H9 (cell line): ENCODE measurements at regions not wholly inside any gene's neighbourhood (a gene's known extent, or its start where the extent isn't known, plus 50 kb on each side); places are given as distances from the start of the nearest gene placed in this dataset.

Experiments
- DNase-seq: peaks from one replicate; pipeline ENCODE4 v3.0.0-alpha.2; 2017
- H2AFZ ChIP-seq: one replicate; pipeline ENCODE4 v1.6.1; 2013; ENCODE audit warnings: mild to moderate bottlenecking, low read length, control low read depth, moderate library complexity
- H2AK5ac ChIP-seq: 2 replicates; pipeline ENCODE4 v1.6.1; 2013; ENCODE audit warnings: low read length, control low read depth, mixed read lengths; ENCODE audit not compliant: insufficient read length
- H2BK120ac ChIP-seq: one replicate; pipeline ENCODE4 v1.6.1; 2013; ENCODE audit warnings: low read depth, mild to moderate bottlenecking, low read length, control low read depth, inconsistent platforms; ENCODE audit not compliant: poor library complexity, severe bottlenecking
- H2BK12ac ChIP-seq: 2 replicates; pipeline ENCODE4 v1.6.1; 2013; ENCODE audit warnings: low read length, control low read depth, mixed read lengths, low read depth; ENCODE audit not compliant: insufficient read length
- H2BK15ac ChIP-seq: 2 replicates; pipeline ENCODE4 v1.6.1; 2013; ENCODE audit warnings: low read depth, low read length, control low read depth
- H2BK20ac ChIP-seq: one replicate; pipeline ENCODE4 v1.6.1; 2013; ENCODE audit warnings: low read depth, mild to moderate bottlenecking, low read length, control low read depth, inconsistent platforms; ENCODE audit not compliant: poor library complexity, severe bottlenecking
- H2BK5ac ChIP-seq: 2 replicates; pipeline ENCODE4 v1.6.1; 2013; ENCODE audit warnings: low read length, control low read depth, mixed read lengths; ENCODE audit not compliant: insufficient read length
- H3K14ac ChIP-seq: 2 replicates; pipeline ENCODE4 v1.6.1; 2013; ENCODE audit warnings: low read length, control low read depth; ENCODE audit not compliant: insufficient read depth
- H3K18ac ChIP-seq: 2 replicates; pipeline ENCODE4 v1.6.1; 2013; ENCODE audit warnings: low read depth, mild to moderate bottlenecking, mixed read lengths, low read length, control low read depth; ENCODE audit not compliant: insufficient read length
- H3K23ac ChIP-seq: 2 replicates; pipeline ENCODE4 v1.6.1; 2013; ENCODE audit warnings: low read length, control low read depth, mixed read lengths, low read depth; ENCODE audit not compliant: insufficient read length
- H3K23me2 ChIP-seq: 2 replicates; pipeline ENCODE4 v1.6.1; 2013; ENCODE audit warnings: low read depth, mild to moderate bottlenecking, mixed read lengths, low read length, control low read depth; ENCODE audit not compliant: insufficient read length, poor library complexity, severe bottlenecking
- H3K27ac ChIP-seq: 2 replicates; pipeline ENCODE4 v1.5.1; 2013; ENCODE audit warnings: low read length, control low read depth, mixed read lengths, low read depth; ENCODE audit not compliant: insufficient read length
- H3K27me3 ChIP-seq: 2 replicates; pipeline ENCODE4 v1.6.1; 2013; ENCODE audit warnings: low read length, control low read depth, inconsistent platforms; ENCODE audit not compliant: insufficient read depth
- H3K4ac ChIP-seq: 2 replicates; pipeline ENCODE4 v1.6.1; 2013; ENCODE audit warnings: low read depth, mild to moderate bottlenecking, control low read depth, inconsistent platforms, low read length, moderate library complexity
- H3K4me1 ChIP-seq: 2 replicates; pipeline ENCODE4 v1.6.1; 2013; ENCODE audit warnings: low read length, control low read depth, inconsistent platforms; ENCODE audit not compliant: insufficient read depth
- H3K4me2 ChIP-seq: 2 replicates; pipeline ENCODE4 v1.6.1; 2013; ENCODE audit warnings: low read length, control low read depth, mixed read lengths; ENCODE audit not compliant: insufficient read length, insufficient read depth
- H3K56ac ChIP-seq: 2 replicates; pipeline ENCODE4 v1.6.1; 2013; ENCODE audit warnings: low read depth, mild to moderate bottlenecking, mixed read lengths, low read length, control low read depth; ENCODE audit not compliant: insufficient read length
- H3K79me1 ChIP-seq: 2 replicates; pipeline ENCODE4 v1.6.1; 2013; ENCODE audit warnings: low read depth, mild to moderate bottlenecking, moderate library complexity, low read length, control low read depth, inconsistent platforms; ENCODE audit not compliant: insufficient read depth, poor library complexity, severe bottlenecking
- H3K79me2 ChIP-seq: 2 replicates; pipeline ENCODE4 v1.6.1; 2013; ENCODE audit warnings: low read length, control low read depth, inconsistent platforms; ENCODE audit not compliant: insufficient read depth
- H3K9ac ChIP-seq: 2 replicates; pipeline ENCODE4 v1.6.1; 2013; ENCODE audit warnings: low read length, control low read depth, mixed read lengths; ENCODE audit not compliant: insufficient read length; ENCODE audit errors: extremely low read depth
- H3K9me3 ChIP-seq: one replicate; pipeline ENCODE4 v1.6.1; 2013; ENCODE audit warnings: low read depth, low read length, inconsistent platforms; ENCODE audit not compliant: control insufficient read depth
- H3T11ph ChIP-seq: one replicate; pipeline ENCODE4 v1.6.1; 2013; ENCODE audit warnings: mild to moderate bottlenecking, low read length, control low read depth, inconsistent platforms
- H4K20me1 ChIP-seq: one replicate; pipeline ENCODE4 v1.6.1; 2013; ENCODE audit not compliant: control insufficient read depth, insufficient read length, insufficient read depth
- H4K5ac ChIP-seq: 2 replicates; pipeline ENCODE4 v1.6.1; 2013; ENCODE audit warnings: low read depth, mild to moderate bottlenecking, mixed read lengths, low read length, control low read depth; ENCODE audit not compliant: insufficient read length
- H4K8ac ChIP-seq: replicated peaks from 2 replicates; pipeline ENCODE4 v1.6.1; 2013; ENCODE audit warnings: low read length, control low read depth, mixed read lengths, low read depth; ENCODE audit not compliant: insufficient read length
- H4K91ac ChIP-seq: 2 replicates; pipeline ENCODE4 v1.6.1; 2013; ENCODE audit warnings: low read depth, mild to moderate bottlenecking, moderate library complexity, mixed read lengths, low read length, control low read depth; ENCODE audit not compliant: insufficient read length
- H3K27ac Mint-ChIP-seq, 3 experiments: 2 replicates in 2 of 3; 3 replicates in 1 of 3; pipeline ENCODE4 v1.8.0; 2020 to 2021; ENCODE audit warnings: mixed read lengths in 3 of 3, mild to moderate bottlenecking in 1 of 3, moderate library complexity in 1 of 3
- H3K27me3 Mint-ChIP-seq: 2 replicates; pipeline ENCODE4 v1.8.0; 2021; ENCODE audit warnings: low read depth, mild to moderate bottlenecking, moderate library complexity, mixed read lengths
- H3K36me3 Mint-ChIP-seq, 3 experiments: 2 replicates in 2 of 3; 3 replicates in 1 of 3; pipeline ENCODE4 v1.8.0; 2020 to 2021; ENCODE audit warnings: low read depth in 3 of 3, mixed read lengths in 3 of 3; ENCODE audit not compliant: insufficient read depth in 1 of 3
- H3K4me1 Mint-ChIP-seq, 2 experiments: 2 replicates each; pipeline ENCODE4 v1.8.0; 2020; ENCODE audit warnings: mixed read lengths in 2 of 2
- H3K4me3 Mint-ChIP-seq, 2 experiments: 2 replicates in 1 of 2; 3 replicates in 1 of 2; pipeline ENCODE4 v1.8.0; 2020 to 2021; ENCODE audit warnings: mild to moderate bottlenecking in 2 of 2, mixed read lengths in 2 of 2, moderate library complexity in 1 of 2
- H3K9me3 Mint-ChIP-seq, 2 experiments: 2 replicates in 1 of 2; 3 replicates in 1 of 2; pipeline ENCODE4 v1.8.0; 2020; ENCODE audit warnings: mild to moderate bottlenecking in 2 of 2, mixed read lengths in 2 of 2, moderate library complexity in 1 of 2
- CTCF ChIP-seq: fragments of 200-600 bp; sonication (generic); conservative IDR thresholded peaks from 3 replicates; pipeline ENCODE4 v1.8.0; 2021; ENCODE audit warnings: antibody characterized with exemption, mild to moderate bottlenecking
- WGBS: extraction: QIAGEN DNeasy Blood & Tissue Kit; methylation state at CpG from one replicate; pipeline ENCODE4 v1.1.7; 2013; ENCODE audit warnings: missing lambda C conversion rate, low lambda C conversion rate, mixed read lengths; ENCODE audit not compliant: insufficient read length; ENCODE audit errors: extremely low coverage; 5-methylcytosine and 5-hydroxymethylcytosine counted together

GRCh38 chr18:44039216-44039615, 641.5 kb upstream of the SETBP1 start:
- no peak overlapping the region for H3K4ac ChIP-seq
- H3K9ac ChIP-seq, result no peak overlapping the region
- H3K27ac ChIP-seq, result no peak overlapping the region
- H3K4me1 ChIP-seq, result peaks cover 10% of the 10 kb centered on the region
- H4K8ac ChIP-seq, result no peak overlapping the region
- H3K9me3 ChIP-seq, result no peaks in the 10 kb centered on the region
- H3K36me3 Mint-ChIP-seq, result no peaks in the 10 kb centered on the region; a peak in 1 of 7 replicates
- H3K4me2 ChIP-seq, result no peak overlapping the region
- no peak overlapping the region for H2BK120ac ChIP-seq
- H2BK12ac ChIP-seq, result no peak overlapping the region
- no peak overlapping the region for H2AFZ ChIP-seq
- H4K5ac ChIP-seq, result no peak overlapping the region
- H3K27me3 Mint-ChIP-seq, result no peaks in the 10 kb centered on the region
- H3K14ac ChIP-seq, result no peak overlapping the region
- no peak overlapping the region for H4K91ac ChIP-seq
- H3K79me1 ChIP-seq, result no peaks in the 10 kb centered on the region
- no peak overlapping the region for H2BK5ac ChIP-seq
- H3K56ac ChIP-seq, result no peak overlapping the region
- no peak for DNase-seq
- no peak overlapping the region for H2BK20ac ChIP-seq
- no peaks in the 10 kb centered on the region for H4K20me1 ChIP-seq
- WGBS, result no CpG with 5 or more reads among the region's 2 CpGs
- H2AK5ac ChIP-seq, result no peak overlapping the region
- H3K79me2 ChIP-seq, result no peaks in the 10 kb centered on the region
- no peak for TF ChIP-seq CTCF
- no peaks in the 10 kb centered on the region for H3K27me3 ChIP-seq
- H3K4me1 Mint-ChIP-seq, result peaks cover 14 to 22% of the 10 kb centered on the region in 2 experiments
- H3K18ac ChIP-seq, result no peak overlapping the region
- H3T11ph ChIP-seq, result no peak overlapping the region
- no peak overlapping the region for H3K4me3 Mint-ChIP-seq
- no peak overlapping the region for H3K27ac Mint-ChIP-seq
- no peak overlapping the region for H2BK15ac ChIP-seq
- no peak overlapping the region for H3K23ac ChIP-seq
- no peaks in the 10 kb centered on the region for H3K9me3 Mint-ChIP-seq
- no peaks in the 10 kb centered on the region for H3K23me2 ChIP-seq
